GM12865 (cell line): ENCODE measurements at regions not wholly inside any gene's neighbourhood (a gene's known extent, or its start where the extent isn't known, plus 50 kb on each side); places are given as distances from the start of the nearest gene placed in this dataset.

Source experiments
- DNase-seq: peaks from one replicate; pipeline ENCODE4 v3.0.0; 2010; ENCODE audit warnings: low read depth
- H3K4me3 ChIP-seq: 2 replicates; pipeline ENCODE4 v1.5.1; 2011; ENCODE audit warnings: mild to moderate bottlenecking, low read depth, low read length, control low read depth
- TF ChIP-seq, protein P1 (sequence below): IDR thresholded peaks from 2 replicates; pipeline ENCODE4 v1.5.1; 2011; ENCODE audit warnings: low read length, control low read depth, low read depth, inconsistent platforms; ENCODE audit not compliant: insufficient read depth; ENCODE audit errors: missing control alignments

GRCh38 chr13:90738881-90739280 is 608.6 kb upstream of the MIR17HG start:
- no peak overlapping the region for H3K4me3 ChIP-seq
- TF ChIP-seq, protein P1, sequence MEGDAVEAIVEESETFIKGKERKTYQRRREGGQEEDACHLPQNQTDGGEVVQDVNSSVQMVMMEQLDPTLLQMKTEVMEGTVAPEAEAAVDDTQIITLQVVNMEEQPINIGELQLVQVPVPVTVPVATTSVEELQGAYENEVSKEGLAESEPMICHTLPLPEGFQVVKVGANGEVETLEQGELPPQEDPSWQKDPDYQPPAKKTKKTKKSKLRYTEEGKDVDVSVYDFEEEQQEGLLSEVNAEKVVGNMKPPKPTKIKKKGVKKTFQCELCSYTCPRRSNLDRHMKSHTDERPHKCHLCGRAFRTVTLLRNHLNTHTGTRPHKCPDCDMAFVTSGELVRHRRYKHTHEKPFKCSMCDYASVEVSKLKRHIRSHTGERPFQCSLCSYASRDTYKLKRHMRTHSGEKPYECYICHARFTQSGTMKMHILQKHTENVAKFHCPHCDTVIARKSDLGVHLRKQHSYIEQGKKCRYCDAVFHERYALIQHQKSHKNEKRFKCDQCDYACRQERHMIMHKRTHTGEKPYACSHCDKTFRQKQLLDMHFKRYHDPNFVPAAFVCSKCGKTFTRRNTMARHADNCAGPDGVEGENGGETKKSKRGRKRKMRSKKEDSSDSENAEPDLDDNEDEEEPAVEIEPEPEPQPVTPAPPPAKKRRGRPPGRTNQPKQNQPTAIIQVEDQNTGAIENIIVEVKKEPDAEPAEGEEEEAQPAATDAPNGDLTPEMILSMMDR = no peak
- no peak for DNase-seq

- TF ChIP-seq, protein P1 = no peak
- DNase-seq = no peak
- H3K4me3 ChIP-seq = no peak overlapping the region
Observed at GRCh38 chr13:90740099-90740498, 607.4 kb upstream of the MIR17HG start.

GRCh38 chr13:90742381-90742780 is 605.1 kb upstream of the MIR17HG start:
- TF ChIP-seq, protein P1 = no peak
- DNase-seq = no peak
- H3K4me3 ChIP-seq = no peak overlapping the region

GRCh38 chr13:90746230-90746629 is 601.3 kb upstream of the MIR17HG start:
- no peak for DNase-seq
- H3K4me3 ChIP-seq = no peak overlapping the region
- TF ChIP-seq, protein P1 = no peak

- H3K4me3 ChIP-seq = no peak overlapping the region
- no peak for DNase-seq
- TF ChIP-seq, protein P1 = no peak
Observed at GRCh38 chr13:90750021-90750420, 597.5 kb upstream of the MIR17HG start.

- H3K4me3 ChIP-seq = no peak overlapping the region
- TF ChIP-seq, protein P1 = no peak
- no peak for DNase-seq
Observed at GRCh38 chr13:90751026-90751425, 596.5 kb upstream of the MIR17HG start.

DNA sequence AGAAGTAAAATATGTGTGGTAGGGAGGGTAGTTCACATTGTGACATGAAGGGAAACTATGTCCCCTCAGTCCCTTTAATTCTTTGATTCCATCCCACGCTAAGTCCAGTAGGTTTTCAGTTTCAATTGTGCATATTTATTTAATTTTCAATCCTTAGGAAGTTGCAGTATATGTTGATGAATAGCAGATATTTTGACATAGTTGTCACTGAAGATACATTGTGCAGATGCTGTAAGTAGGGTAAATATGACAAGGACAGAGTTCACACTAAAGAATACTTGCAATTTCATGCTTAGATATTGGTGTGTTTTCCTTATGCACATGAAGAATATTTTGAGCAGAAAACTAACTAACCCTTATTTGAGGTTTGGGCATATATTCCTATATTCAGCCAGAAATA is 595.4 kb upstream of the MIR17HG start:
- TF ChIP-seq, protein P1 = no peak
- H3K4me3 ChIP-seq = no peak overlapping the region
- no peak for DNase-seq
